Mesenchymal stem cell (in vitro differentiated cells and primary cell): ENCODE measurements at regions not wholly inside any gene's neighbourhood (a gene's known extent, or its start where the extent isn't known, plus 50 kb on each side); places are given as distances from the start of the nearest gene placed in this dataset.
"Not testable (repeated sequence)": the region's sequence is repeated elsewhere in the genome, so short reads cannot be mapped to it uniquely, and the experiment has no call there.

Experiments used
- DNase-seq: peaks from one replicate; pipeline ENCODE4 v3.0.0-alpha.2; 2013
- H2AFZ ChIP-seq: one replicate; pipeline ENCODE4 v1.6.1; 2013; ENCODE audit warnings: low read depth, mild to moderate bottlenecking, control low read depth, inconsistent platforms, low read length, moderate library complexity
- H2AK5ac ChIP-seq: 2 replicates; pipeline ENCODE4 v1.6.1; 2013; ENCODE audit warnings: low read length, moderate library complexity, mild to moderate bottlenecking, inconsistent platforms; ENCODE audit not compliant: severe bottlenecking
- H2BK120ac ChIP-seq: one replicate; pipeline ENCODE4 v1.6.1; 2013; ENCODE audit warnings: low read depth, mild to moderate bottlenecking, inconsistent platforms, low read length, moderate library complexity
- H2BK12ac ChIP-seq, 2 experiments: one replicate each; pipeline ENCODE4 v1.6.1; 2013; ENCODE audit warnings: inconsistent platforms in 2 of 2, low read length in 2 of 2, mild to moderate bottlenecking in 2 of 2, moderate library complexity in 2 of 2, control low read depth in 1 of 2
- H2BK15ac ChIP-seq: one replicate; pipeline ENCODE4 v1.6.1; 2013; ENCODE audit warnings: mild to moderate bottlenecking, low read depth, inconsistent platforms; ENCODE audit not compliant: poor library complexity, severe bottlenecking
- H2BK5ac ChIP-seq: 2 replicates; pipeline ENCODE4 v1.6.1; 2013; ENCODE audit warnings: low read depth, mild to moderate bottlenecking, low read length, control low read depth, inconsistent platforms; ENCODE audit not compliant: poor library complexity, severe bottlenecking
- H3K14ac ChIP-seq, 2 experiments: one replicate each; pipeline ENCODE4 v1.6.1; 2013; ENCODE audit warnings: inconsistent platforms in 2 of 2, low read length in 2 of 2, control low read depth in 1 of 2, mild to moderate bottlenecking in 1 of 2, moderate library complexity in 1 of 2
- H3K18ac ChIP-seq, 2 experiments: one replicate each; pipeline ENCODE4 v1.6.1; 2013; ENCODE audit warnings: inconsistent platforms in 2 of 2, low read length in 2 of 2, control low read depth in 1 of 2, low read depth in 1 of 2, mild to moderate bottlenecking in 1 of 2
- H3K23ac ChIP-seq, 2 experiments: one replicate each; pipeline ENCODE4 v1.6.1; 2013; ENCODE audit warnings: inconsistent platforms in 2 of 2, low read length in 2 of 2, mild to moderate bottlenecking in 2 of 2, moderate library complexity in 2 of 2, control low read depth in 1 of 2
- H3K27ac ChIP-seq: 2 replicates; pipeline ENCODE4 v1.5.1; 2013; ENCODE audit warnings: mild to moderate bottlenecking, moderate library complexity, low read length, control low read depth, inconsistent platforms; ENCODE audit not compliant: poor library complexity, severe bottlenecking
- H3K27me3 ChIP-seq, 2 experiments: 2 replicates each; pipeline versions ENCODE4 v1.6.1 to v1.7.0; 2013; ENCODE audit warnings: low read length in 2 of 2, mild to moderate bottlenecking in 2 of 2, moderate library complexity in 2 of 2, control low read depth in 1 of 2, inconsistent platforms in 1 of 2; ENCODE audit not compliant: control insufficient read depth in 1 of 2, insufficient read depth in 1 of 2
- H3K36me3 ChIP-seq, 2 experiments: 2 replicates each; pipeline versions ENCODE4 v1.6.1 to v1.7.0; 2013; ENCODE audit warnings: low read length in 2 of 2, control low read depth in 1 of 2, inconsistent platforms in 1 of 2, low read depth in 1 of 2, mild to moderate bottlenecking in 1 of 2; ENCODE audit not compliant: insufficient read depth in 2 of 2, control insufficient read depth in 1 of 2
- H3K4ac ChIP-seq, 2 experiments: one replicate each; pipeline ENCODE4 v1.6.1; 2013; ENCODE audit warnings: inconsistent platforms in 2 of 2, low read length in 2 of 2, mild to moderate bottlenecking in 2 of 2, moderate library complexity in 2 of 2, control low read depth in 1 of 2, low read depth in 1 of 2
- H3K4me1 ChIP-seq: 2 replicates; pipeline ENCODE4 v1.6.1; 2013; ENCODE audit warnings: low read depth, low read length, control low read depth; ENCODE audit not compliant: control insufficient read depth, insufficient read depth
- H3K4me2 ChIP-seq: 2 replicates; pipeline ENCODE4 v1.6.1; 2013; ENCODE audit warnings: low read length, mild to moderate bottlenecking, inconsistent platforms; ENCODE audit not compliant: poor library complexity, severe bottlenecking
- H3K4me3 ChIP-seq, 2 experiments: 2 replicates each; pipeline versions ENCODE4 v1.5.1 to v1.7.0; 2013; ENCODE audit warnings: low read length in 2 of 2, mild to moderate bottlenecking in 2 of 2, control low read depth in 1 of 2, low read depth in 1 of 2; ENCODE audit not compliant: insufficient read depth in 1 of 2
- H3K79me1 ChIP-seq: replicated peaks from 2 replicates; pipeline ENCODE4 v1.6.1; 2013; ENCODE audit warnings: mild to moderate bottlenecking, control low read depth, low read length, inconsistent platforms; ENCODE audit not compliant: poor library complexity, severe bottlenecking
- H3K9ac ChIP-seq: 2 replicates; pipeline ENCODE4 v1.7.0; 2013; ENCODE audit warnings: mild to moderate bottlenecking, low read length, moderate library complexity
- H3K9me3 ChIP-seq: 2 replicates; pipeline ENCODE4 v1.7.0; 2013; ENCODE audit warnings: mild to moderate bottlenecking, low read length; ENCODE audit not compliant: control insufficient read depth
- H4K8ac ChIP-seq: one replicate; pipeline ENCODE4 v1.6.1; 2013; ENCODE audit warnings: inconsistent platforms, mild to moderate bottlenecking, low read length, moderate library complexity
- H4K91ac ChIP-seq: one replicate; pipeline ENCODE4 v1.6.1; 2013; ENCODE audit warnings: mild to moderate bottlenecking, low read length, inconsistent platforms
- WGBS: methylation state at CpG from one replicate; pipeline ENCODE4 v1.1.7; 2013; ENCODE audit warnings: mixed read lengths; 5-methylcytosine and 5-hydroxymethylcytosine counted together

DNA sequence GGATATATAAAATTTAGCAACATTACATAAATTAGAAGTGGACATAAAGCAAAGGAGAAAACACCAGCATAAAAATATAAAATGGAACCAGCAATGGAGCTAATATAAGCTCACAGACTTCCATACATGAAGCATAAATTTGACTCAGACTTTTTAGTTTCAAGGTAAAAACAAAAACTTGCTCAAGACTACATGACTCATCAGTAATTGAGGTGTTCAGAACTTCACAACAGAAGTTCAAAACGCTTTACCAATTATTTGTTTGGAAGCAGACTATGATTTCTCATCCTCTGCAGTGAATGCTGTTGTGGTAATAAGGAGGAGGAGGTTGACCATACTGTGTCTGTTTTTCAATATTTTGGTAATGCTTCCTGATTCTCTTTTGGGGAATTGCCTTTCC is 192.0 kb upstream of the MEIS1 start:
- H3K23ac ChIP-seq, H2AK5ac ChIP-seq, H3K27ac ChIP-seq, H3K9ac ChIP-seq, H3K18ac ChIP-seq, H2BK120ac ChIP-seq, H3K4me3 ChIP-seq, H2BK5ac ChIP-seq, H4K91ac ChIP-seq, DNase-seq, H4K8ac ChIP-seq, H2BK15ac ChIP-seq, H3K4me1 ChIP-seq, H3K36me3 ChIP-seq, H3K4ac ChIP-seq, H3K4me2 ChIP-seq, H3K14ac ChIP-seq, H2AFZ ChIP-seq, H2BK12ac ChIP-seq, H3K9me3 ChIP-seq, H3K79me1 ChIP-seq: not testable (repeated sequence)
- WGBS, result no CpG with 5 or more reads among the region's 1 CpG
- peaks cover 0 to 13% of the 10 kb centered on the region in 2 experiments for H3K27me3 ChIP-seq

DNA sequence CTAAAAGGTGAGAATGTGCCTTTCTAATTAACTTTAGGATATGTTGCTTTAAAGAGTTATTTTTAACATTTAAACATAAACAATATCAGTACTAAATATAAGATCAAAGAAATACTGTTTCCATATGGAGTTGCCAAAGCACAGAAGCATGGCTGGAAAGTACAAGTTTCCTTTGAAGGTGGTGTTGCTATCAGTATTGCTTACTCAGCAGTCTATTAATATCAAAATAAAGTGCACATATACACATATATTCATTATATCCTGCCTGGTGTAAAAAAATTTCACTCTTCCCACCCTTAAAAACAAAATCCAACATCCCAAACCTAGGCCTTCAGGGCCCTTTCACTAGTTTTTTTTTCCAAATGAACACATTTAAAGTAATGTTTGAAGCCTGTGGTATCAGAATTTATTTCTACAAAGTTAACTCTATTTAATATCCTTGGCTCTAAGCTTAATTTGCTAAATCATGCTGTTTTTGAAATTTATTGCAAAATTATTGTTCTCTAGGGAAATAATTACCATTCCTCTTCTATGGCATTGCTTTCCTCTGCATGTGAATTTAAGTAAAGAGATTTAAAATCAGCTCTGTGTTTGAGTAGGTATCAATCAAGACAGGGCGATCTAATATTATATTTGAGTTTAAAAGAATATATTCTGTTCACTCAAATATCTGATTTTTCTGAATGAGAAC is 192.7 kb upstream of the MEIS1 start:
- no peaks in the 10 kb centered on the region for H3K36me3 ChIP-seq
- no peak overlapping the region for H3K27ac ChIP-seq
- peaks cover 0 to 13% of the 10 kb centered on the region in 2 experiments for H3K27me3 ChIP-seq
- no CpG with 5 or more reads among the region's 1 CpG for WGBS
- no peak overlapping the region for H2AK5ac ChIP-seq
- H2BK12ac ChIP-seq, result no peak overlapping the region
- H4K91ac ChIP-seq, result no peak overlapping the region
- H3K4ac ChIP-seq, result no peak overlapping the region
- no peak overlapping the region for H3K14ac ChIP-seq
- no peak overlapping the region for H2AFZ ChIP-seq
- H2BK120ac ChIP-seq, result no peak overlapping the region
- no peak overlapping the region for H3K23ac ChIP-seq
- no peak for DNase-seq
- no peaks in the 10 kb centered on the region for H3K9me3 ChIP-seq
- no peaks in the 10 kb centered on the region for H3K79me1 ChIP-seq
- no peak overlapping the region for H2BK5ac ChIP-seq
- H3K9ac ChIP-seq, result no peak overlapping the region
- no peaks in the 10 kb centered on the region for H3K4me1 ChIP-seq
- H3K18ac ChIP-seq, result no peak overlapping the region
- no peak overlapping the region for H2BK15ac ChIP-seq
- no peak overlapping the region for H3K4me2 ChIP-seq
- no peak overlapping the region for H3K4me3 ChIP-seq
- no peak overlapping the region for H4K8ac ChIP-seq

DNA sequence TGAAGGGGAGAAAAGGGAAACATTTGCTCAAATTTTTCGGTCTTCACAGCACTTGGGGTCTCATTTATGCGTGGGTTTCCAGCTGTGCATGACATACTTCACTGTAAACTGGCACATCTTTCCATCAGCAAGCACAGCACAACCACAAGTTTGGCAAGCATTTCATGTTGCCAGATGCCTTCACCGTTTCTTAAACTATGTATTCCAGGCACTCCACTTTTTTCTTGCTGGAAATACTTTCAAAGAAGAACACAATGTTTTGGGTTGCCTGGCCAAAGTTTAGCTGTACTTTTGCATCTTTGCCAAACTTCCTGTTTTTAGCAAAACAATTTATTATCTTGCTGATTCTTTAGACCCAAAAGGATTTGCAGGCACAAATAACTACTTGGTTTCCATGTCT is 194.6 kb upstream of the MEIS1 start:
- Histone ChIP-seq H4K8ac (no peak overlapping the region), H2BK5ac (no peak overlapping the region), H3K27ac (no peak overlapping the region), H3K27me3 (peaks cover 0 to 13% of the 10 kb centered on the region in 2 experiments), H3K23ac (no peak overlapping the region), H2AK5ac (no peak overlapping the region), H3K4ac (no peak overlapping the region), H3K9me3 (no peaks in the 10 kb centered on the region), H4K91ac (no peak overlapping the region), H3K4me2 (no peak overlapping the region), H2BK12ac (no peak overlapping the region), H3K18ac (no peak overlapping the region), H2AFZ (no peak overlapping the region), H3K4me3 (no peak overlapping the region), H3K14ac (no peak overlapping the region), H3K4me1 (no peaks in the 10 kb centered on the region), H3K36me3 (no peaks in the 10 kb centered on the region), H2BK15ac (no peak overlapping the region), H2BK120ac (no peak overlapping the region), H3K79me1 (no peaks in the 10 kb centered on the region), H3K9ac (no peak overlapping the region)
- WGBS, result 68% methylated on average over 3 of the region's 3 CpGs
- DNase-seq, result no peak

DNA sequence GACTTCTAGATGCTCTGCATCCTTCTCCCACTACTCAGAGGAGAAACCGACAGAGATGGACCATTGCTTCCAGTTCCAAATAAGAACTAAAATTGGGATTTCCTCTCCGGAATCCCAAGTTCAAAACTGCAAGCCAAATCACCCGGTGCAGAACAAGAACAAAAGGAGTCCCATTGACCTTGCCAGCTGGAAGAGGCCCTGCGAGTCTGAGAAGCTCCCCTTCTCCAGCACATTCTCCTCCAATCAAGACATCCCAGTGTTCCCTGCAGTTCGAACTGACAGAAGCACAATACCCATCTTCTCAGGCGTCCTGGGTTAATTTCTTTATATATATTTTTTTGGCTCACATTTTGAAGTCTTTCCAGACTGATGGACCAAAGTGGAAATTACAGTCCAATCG is 195.3 kb upstream of the MEIS1 start:
- Histone ChIP-seq H3K4ac (no peak overlapping the region), H3K18ac (no peak overlapping the region), H3K4me3 (no peak overlapping the region), H4K91ac (no peak overlapping the region), H3K27me3 (peaks cover 0 to 13% of the 10 kb centered on the region in 2 experiments), H3K9me3 (no peaks in the 10 kb centered on the region), H3K4me1 (no peaks in the 10 kb centered on the region), H3K79me1 (no peaks in the 10 kb centered on the region), H2BK120ac (no peak overlapping the region), H3K23ac (no peak overlapping the region), H2AK5ac (no peak overlapping the region), H2BK12ac (no peak overlapping the region), H3K4me2 (no peak overlapping the region), H2BK15ac (no peak overlapping the region), H2AFZ (no peak overlapping the region), H2BK5ac (no peak overlapping the region), H4K8ac (no peak overlapping the region), H3K9ac (no peak overlapping the region), H3K36me3 (no peaks in the 10 kb centered on the region), H3K14ac (no peak overlapping the region), H3K27ac (no peak overlapping the region)
- 90% methylated on average over 4 of the region's 7 CpGs for WGBS
- no peak for DNase-seq
